ENCODE measurements at regions not wholly inside any gene's neighbourhood (a gene's known extent, or its start where the extent isn't known, plus 50 kb on each side); places are given as distances from the start of the nearest gene placed in this dataset.

GRCh38 chr7:46545790-46546189 lies 624.7 kb upstream of the IGFBP3 start:
- Histone ChIP-seq H3K4me2 (ENCODE audit: low read length) (no peak overlapping the region), H3K14ac (ENCODE audit: low read length) (no peak overlapping the region), H2BK120ac (ENCODE audit: insufficient read depth, low read length, poor library complexity) (no peak overlapping the region), H3K4me3 (ENCODE audit: low read depth, low read length) (no peak overlapping the region), H4K8ac (ENCODE audit: low read depth, low read length) (no peak overlapping the region), H3K27me3 (ENCODE audit: insufficient read depth, low read length) (no peaks in the 10 kb centered on the region), H2AFZ (ENCODE audit: insufficient read depth, low read length, poor library complexity) (no peak overlapping the region), H3K23ac (ENCODE audit: low read length) (no peak overlapping the region), H3K9ac (ENCODE audit: low read length) (no peak overlapping the region), H3K79me1 (ENCODE audit: low read length) (no peaks in the 10 kb centered on the region), H2AK5ac (ENCODE audit: low read length) (no peak overlapping the region), H3K27ac (ENCODE audit: low read depth, low read length) (no peak overlapping the region), H3K18ac (ENCODE audit: low read length) (no peak overlapping the region), H4K12ac (ENCODE audit: low read depth, low read length) (no peak overlapping the region), H3K79me2 (ENCODE audit: control insufficient read depth, insufficient read depth, low read length, poor library complexity) (no peaks in the 10 kb centered on the region), H3K36me3 (ENCODE audit: control insufficient read depth in 1 of 2, insufficient read depth in 2 of 2, low read length in 2 of 2) (no peaks in the 10 kb centered on the region), H2BK12ac (ENCODE audit: low read length) (no peak overlapping the region), H4K91ac (ENCODE audit: low read depth, low read length) (no peak overlapping the region), H2BK5ac (ENCODE audit: low read depth, low read length, poor library complexity) (no peak overlapping the region), H3K9me3 (ENCODE audit: insufficient read depth, low read depth, low read length) (no peaks in the 10 kb centered on the region), H3K4ac (ENCODE audit: low read depth, low read length) (no peak overlapping the region), H3K4me1 (ENCODE audit: control insufficient read depth in 1 of 2, insufficient read depth in 2 of 2, low read length in 2 of 2) (peaks cover 0 to 2% of the 10 kb centered on the region in 2 experiments)
- no CpG with 5 or more reads among the region's 1 CpG for WGBS (ENCODE audit: extremely low coverage, insufficient coverage, insufficient read length)
- peak; percentile 59 to 94 for DNase-seq

- peak in 1 of 2 donors; percentile 70 for DNase-seq
- WGBS (ENCODE audit: extremely low coverage, insufficient coverage, insufficient read length): no CpG with 5 or more reads among the region's 2 CpGs
- no peak overlapping the region for H3K27ac ChIP-seq (ENCODE audit: low read depth, low read length)
Observed at GRCh38 chr7:46544396-46545008, 623.4 kb upstream of the IGFBP3 start.

DNA sequence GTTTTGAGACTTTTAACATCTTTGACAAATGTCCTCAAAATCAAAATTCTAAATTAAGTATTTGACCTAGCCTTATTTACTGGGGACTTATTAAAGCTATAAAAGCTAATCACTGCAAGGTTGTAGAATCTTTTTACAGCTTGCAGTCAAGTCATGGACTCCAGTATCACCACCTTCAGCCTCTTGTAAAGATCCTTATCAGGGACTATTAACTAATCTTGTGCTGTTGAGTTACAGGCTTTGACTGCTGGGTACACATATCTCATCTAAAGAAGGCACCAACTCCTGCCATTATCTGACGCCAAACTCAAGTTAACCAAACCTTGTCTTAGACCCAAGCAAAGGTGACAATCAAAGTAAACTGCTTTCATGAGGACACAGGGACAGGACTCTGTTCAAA lies 621.0 kb upstream of the IGFBP3 start:
- no peak overlapping the region for H3K4me2 ChIP-seq (ENCODE audit: low read length)
- no peak overlapping the region for H2BK12ac ChIP-seq (ENCODE audit: low read length)
- no peak overlapping the region for H3K14ac ChIP-seq (ENCODE audit: low read length)
- H2AK5ac ChIP-seq (ENCODE audit: low read length): no peak overlapping the region
- no peaks in the 10 kb centered on the region for H3K79me1 ChIP-seq (ENCODE audit: low read length)
- no peaks in the 10 kb centered on the region for H3K27me3 ChIP-seq (ENCODE audit: insufficient read depth, low read length)
- H3K79me2 ChIP-seq (ENCODE audit: control insufficient read depth, insufficient read depth, low read length, poor library complexity): no peaks in the 10 kb centered on the region
- H3K18ac ChIP-seq (ENCODE audit: low read length): no peak overlapping the region
- H4K12ac ChIP-seq (ENCODE audit: low read depth, low read length): no peak overlapping the region
- no peak overlapping the region for H3K23ac ChIP-seq (ENCODE audit: low read length)
- H3K4me3 ChIP-seq (ENCODE audit: low read depth, low read length): no peak overlapping the region
- H3K27ac ChIP-seq (ENCODE audit: low read depth, low read length): no peak overlapping the region
- no peak overlapping the region for H4K91ac ChIP-seq (ENCODE audit: low read depth, low read length)
- WGBS (ENCODE audit: extremely low coverage, insufficient coverage, insufficient read length): no CpG with 5 or more reads among the region's 1 CpG
- H3K9ac ChIP-seq (ENCODE audit: low read length): no peak overlapping the region
- H2BK5ac ChIP-seq (ENCODE audit: low read depth, low read length, poor library complexity): no peak overlapping the region
- DNase-seq: no peak
- H2BK120ac ChIP-seq (ENCODE audit: insufficient read depth, low read length, poor library complexity): no peak overlapping the region
- peaks cover 0 to 2% of the 10 kb centered on the region in 2 experiments for H3K4me1 ChIP-seq (ENCODE audit: control insufficient read depth in 1 of 2, insufficient read depth in 2 of 2, low read length in 2 of 2)
- H3K9me3 ChIP-seq (ENCODE audit: insufficient read depth, low read depth, low read length): no peaks in the 10 kb centered on the region
- no peaks in the 10 kb centered on the region for H3K36me3 ChIP-seq (ENCODE audit: control insufficient read depth in 1 of 2, insufficient read depth in 2 of 2, low read length in 2 of 2)
- no peak overlapping the region for H4K8ac ChIP-seq (ENCODE audit: low read depth, low read length)
- no peak overlapping the region for H3K4ac ChIP-seq (ENCODE audit: low read depth, low read length)
- H2AFZ ChIP-seq (ENCODE audit: insufficient read depth, low read length, poor library complexity): no peak overlapping the region

More at GRCh38 chr7:46544396-46545008, 623.4 kb upstream of the IGFBP3 start:
- Histone ChIP-seq H2AK5ac (ENCODE audit: low read length) (no peak overlapping the region), H3K36me3 (ENCODE audit: control insufficient read depth in 1 of 2, insufficient read depth in 2 of 2, low read length in 2 of 2) (no peaks in the 10 kb centered on the region), H3K4me2 (ENCODE audit: low read length) (no peak overlapping the region), H3K9ac (ENCODE audit: low read length) (no peak overlapping the region), H3K27me3 (ENCODE audit: insufficient read depth, low read length) (no peaks in the 10 kb centered on the region), H3K79me1 (ENCODE audit: low read length) (no peaks in the 10 kb centered on the region), H3K4ac (ENCODE audit: low read depth, low read length) (no peak overlapping the region), H3K18ac (ENCODE audit: low read length) (no peak overlapping the region), H4K12ac (ENCODE audit: low read depth, low read length) (no peak overlapping the region), H3K4me1 (ENCODE audit: control insufficient read depth in 1 of 2, insufficient read depth in 2 of 2, low read length in 2 of 2) (peaks cover 0 to 2% of the 10 kb centered on the region in 2 experiments), H2BK12ac (ENCODE audit: low read length) (peak overlapping the region; percentile 36), H3K79me2 (ENCODE audit: control insufficient read depth, insufficient read depth, low read length, poor library complexity) (no peaks in the 10 kb centered on the region), H3K14ac (ENCODE audit: low read length) (no peak overlapping the region), H3K4me3 (ENCODE audit: low read depth, low read length) (no peak overlapping the region), H3K9me3 (ENCODE audit: insufficient read depth, low read depth, low read length) (no peaks in the 10 kb centered on the region), H2AFZ (ENCODE audit: insufficient read depth, low read length, poor library complexity) (no peak overlapping the region), H3K23ac (ENCODE audit: low read length) (no peak overlapping the region), H4K8ac (ENCODE audit: low read depth, low read length) (no peak overlapping the region), H2BK120ac (ENCODE audit: insufficient read depth, low read length, poor library complexity) (no peak overlapping the region), H4K91ac (ENCODE audit: low read depth, low read length) (no peak overlapping the region), H2BK5ac (ENCODE audit: low read depth, low read length, poor library complexity) (no peak overlapping the region)

- Histone ChIP-seq H2AFZ (ENCODE audit: insufficient read depth, low read length, poor library complexity) (no peak overlapping the region), H3K9me3 (ENCODE audit: insufficient read depth, low read depth, low read length) (no peaks in the 10 kb centered on the region), H3K4me1 (ENCODE audit: control insufficient read depth in 1 of 2, insufficient read depth in 2 of 2, low read length in 2 of 2) (no peaks in the 10 kb centered on the region), H3K9ac (ENCODE audit: low read length) (peak overlapping the region; percentile 9), H3K36me3 (ENCODE audit: control insufficient read depth in 1 of 2, insufficient read depth in 2 of 2, low read length in 2 of 2) (no peaks in the 10 kb centered on the region), H3K4ac (ENCODE audit: low read depth, low read length) (no peak overlapping the region), H3K18ac (ENCODE audit: low read length) (no peak overlapping the region), H2BK12ac (ENCODE audit: low read length) (no peak overlapping the region), H3K79me1 (ENCODE audit: low read length) (no peaks in the 10 kb centered on the region), H3K4me3 (ENCODE audit: low read depth, low read length) (no peak overlapping the region), H3K4me2 (ENCODE audit: low read length) (no peak overlapping the region), H3K23ac (ENCODE audit: low read length) (no peak overlapping the region), H3K27me3 (ENCODE audit: insufficient read depth, low read length) (no peaks in the 10 kb centered on the region), H4K91ac (ENCODE audit: low read depth, low read length) (no peak overlapping the region), H4K8ac (ENCODE audit: low read depth, low read length) (no peak overlapping the region), H3K79me2 (ENCODE audit: control insufficient read depth, insufficient read depth, low read length, poor library complexity) (no peaks in the 10 kb centered on the region), H2BK5ac (ENCODE audit: low read depth, low read length, poor library complexity) (no peak overlapping the region), H4K12ac (ENCODE audit: low read depth, low read length) (no peak overlapping the region), H3K14ac (ENCODE audit: low read length) (no peak overlapping the region), H3K27ac (ENCODE audit: low read depth, low read length) (no peak overlapping the region), H2AK5ac (ENCODE audit: low read length) (no peak overlapping the region), H2BK120ac (ENCODE audit: insufficient read depth, low read length, poor library complexity) (no peak overlapping the region)
- DNase-seq: no peak
- WGBS (ENCODE audit: extremely low coverage, insufficient coverage, insufficient read length): no CpG with 5 or more reads among the region's 5 CpGs
Observed at GRCh38 chr7:46539892-46540483, 618.9 kb upstream of the IGFBP3 start.
